AG04450 (cell line): ENCODE measurements at regions not wholly inside any gene's neighbourhood (a gene's known extent, or its start where the extent isn't known, plus 50 kb on each side); places are given as distances from the start of the nearest gene placed in this dataset.

Experiments
- CTCF ChIA-PET: fragments of 300-600, 350-600 bp; formaldehyde crosslinking; extraction: SDS; loops from one replicate; lab custom pipeline; 2022; ENCODE audit warnings: antibody characterized with exemption, inconsistent platforms; lab: Charles Lee
- POLR2A ChIA-PET: fragments of 350-600 bp; formaldehyde crosslinking; extraction: SDS; loops from one replicate; lab custom pipeline; 2021; ENCODE audit warnings: antibody characterized with exemption, inconsistent platforms; lab: Yijun Ruan, JAX
- DNase-seq: peaks from one replicate; pipeline ENCODE4 v3.0.0-alpha.2; 2011; ENCODE audit warnings: low read depth, low spot score
- H3K27ac ChIP-seq: one replicate; pipeline ENCODE4 v1.5.1; 2012; ENCODE audit warnings: low read depth, low read length, control low read depth
- H3K27me3 ChIP-seq: one replicate; pipeline ENCODE4 v1.6.0; 2012; ENCODE audit warnings: low read length; ENCODE audit not compliant: control insufficient read depth, insufficient read depth
- H3K4me3 ChIP-seq: 2 replicates; pipeline ENCODE4 v1.5.1; 2011; ENCODE audit warnings: mild to moderate bottlenecking, low read depth, low read length, control low read depth
- H3K9me3 ChIP-seq: 2 replicates; pipeline ENCODE4 v1.5.1; 2012; ENCODE audit warnings: low read length; ENCODE audit not compliant: control insufficient read depth, insufficient read depth
- CTCF ChIP-seq: IDR thresholded peaks from 2 replicates; pipeline ENCODE4 v1.5.1; 2011; ENCODE audit warnings: low read depth, low read length, control low read depth, inconsistent platforms

GRCh38 chr2:240365971-240366471 is 69.4 kb upstream of the GPC1 start:
- POLR2A ChIA-PET: no interaction called here
- CTCF ChIA-PET: no interaction called here
- Histone ChIP-seq H3K9me3 (peaks cover 12% of the 10 kb centered on the region), H3K4me3 (no peak overlapping the region), H3K27ac (no peak overlapping the region), H3K27me3 (no peaks in the 10 kb centered on the region)
- TF ChIP-seq CTCF: no peak
- no peak for DNase-seq

- H3K27me3 ChIP-seq: no peaks in the 10 kb centered on the region
- no peak for TF ChIP-seq CTCF
- CTCF ChIA-PET: no interaction called here
- no peak overlapping the region for H3K4me3 ChIP-seq
- DNase-seq: no peak
- peak overlapping the region; percentile 11 for H3K27ac ChIP-seq
- POLR2A ChIA-PET: no interaction called here
- H3K9me3 ChIP-seq: peaks cover 3% of the 10 kb centered on the region
These were observed 68.6 kb upstream of the GPC1 start for GRCh38 chr2:240366901-240367300.

DNA sequence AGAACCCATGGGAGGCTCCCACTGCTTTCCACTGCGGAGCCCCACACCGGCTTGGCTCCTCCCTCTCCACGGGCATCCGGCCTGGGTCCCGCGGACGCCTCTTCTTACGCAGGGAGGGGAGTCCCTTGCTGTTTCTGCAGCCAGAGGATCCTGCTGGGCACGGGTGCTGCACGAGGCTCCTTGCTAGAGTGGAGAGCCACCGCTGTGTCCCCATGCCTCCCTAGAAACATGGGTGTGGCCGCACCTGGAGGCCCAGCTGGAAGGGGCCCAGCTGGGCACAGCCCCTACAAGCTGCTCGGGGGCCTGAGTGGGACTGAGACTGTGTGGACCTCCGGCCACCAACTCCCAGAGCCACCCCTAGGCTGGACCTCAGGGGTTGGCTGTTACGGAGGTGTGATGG is 67.7 kb upstream of the GPC1 start:
- CTCF ChIA-PET: no interaction called here
- POLR2A ChIA-PET: no interaction called here

GRCh38 chr2:240368781-240369331 is 66.6 kb upstream of the GPC1 start:
- no peak for TF ChIP-seq CTCF
- Histone ChIP-seq H3K27ac (no peak overlapping the region), H3K9me3 (no peaks in the 10 kb centered on the region; the same call in 1 of the 2 replicates), H3K27me3 (no peaks in the 10 kb centered on the region), H3K4me3 (no peak overlapping the region)
- POLR2A ChIA-PET: no interaction called here
- no peak for DNase-seq
- CTCF ChIA-PET: no interaction called here

More for the DNA sequence above, 67.7 kb upstream of the GPC1 start:
- Histone ChIP-seq H3K4me3 (no peak overlapping the region), H3K27ac (no peak overlapping the region), H3K27me3 (no peaks in the 10 kb centered on the region), H3K9me3 (peaks cover 3% of the 10 kb centered on the region; the same call in 1 of the 2 replicates)
- no peak for TF ChIP-seq CTCF
- no peak for DNase-seq

DNA sequence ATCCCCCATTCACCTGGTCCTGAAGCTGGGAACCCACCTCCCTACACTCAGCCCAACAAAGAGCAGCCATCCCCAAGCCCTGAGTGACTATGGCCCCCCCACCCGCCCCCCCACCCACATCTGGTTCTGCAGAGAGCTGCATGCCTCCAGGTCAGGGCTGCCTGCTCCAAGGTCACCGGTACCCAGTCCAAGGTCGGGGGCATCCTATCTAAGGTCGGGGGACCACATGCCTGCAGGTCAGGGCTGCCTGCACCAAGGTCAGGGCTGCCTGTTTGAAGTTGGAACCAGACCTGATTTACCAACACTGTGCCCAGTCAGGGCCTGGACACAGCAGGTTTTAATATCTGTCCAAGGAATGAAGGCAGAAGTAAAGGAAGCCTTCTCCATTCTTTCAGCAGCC is 66.1 kb upstream of the GPC1 start:
- Histone ChIP-seq H3K9me3 (no peaks in the 10 kb centered on the region; the same call in 1 of the 2 replicates), H3K4me3 (no peak overlapping the region), H3K27me3 (no peaks in the 10 kb centered on the region), H3K27ac (peak overlapping the region; percentile 97)
- POLR2A ChIA-PET: interaction anchor here (0.8 to 1.3 kb wide), 3 partner anchors 18 to 67 kb away, joined by 3 to 17 read pairs (median 3); no protein-coding TSS in a partner anchor
- TF ChIP-seq CTCF: no peak
- DNase-seq: no peak
- CTCF ChIA-PET: no interaction called here
